ENCODE measurements at regions not wholly inside any gene's neighbourhood (a gene's known extent, or its start where the extent isn't known, plus 50 kb on each side); places are given as distances from the start of the nearest gene placed in this dataset.

- Histone ChIP-seq H3K27me3 (no peaks in the 10 kb centered on the region), H3K36me3 (no peaks in the 10 kb centered on the region), H3K4me1 (ENCODE audit: low read depth) (no peaks in the 10 kb centered on the region), H3K27ac (no peak overlapping the region), H3K9me3 (ENCODE audit: low read depth) (no peaks in the 10 kb centered on the region), H3K4me3 (no peak overlapping the region)
- TF ChIP-seq, protein P1, sequence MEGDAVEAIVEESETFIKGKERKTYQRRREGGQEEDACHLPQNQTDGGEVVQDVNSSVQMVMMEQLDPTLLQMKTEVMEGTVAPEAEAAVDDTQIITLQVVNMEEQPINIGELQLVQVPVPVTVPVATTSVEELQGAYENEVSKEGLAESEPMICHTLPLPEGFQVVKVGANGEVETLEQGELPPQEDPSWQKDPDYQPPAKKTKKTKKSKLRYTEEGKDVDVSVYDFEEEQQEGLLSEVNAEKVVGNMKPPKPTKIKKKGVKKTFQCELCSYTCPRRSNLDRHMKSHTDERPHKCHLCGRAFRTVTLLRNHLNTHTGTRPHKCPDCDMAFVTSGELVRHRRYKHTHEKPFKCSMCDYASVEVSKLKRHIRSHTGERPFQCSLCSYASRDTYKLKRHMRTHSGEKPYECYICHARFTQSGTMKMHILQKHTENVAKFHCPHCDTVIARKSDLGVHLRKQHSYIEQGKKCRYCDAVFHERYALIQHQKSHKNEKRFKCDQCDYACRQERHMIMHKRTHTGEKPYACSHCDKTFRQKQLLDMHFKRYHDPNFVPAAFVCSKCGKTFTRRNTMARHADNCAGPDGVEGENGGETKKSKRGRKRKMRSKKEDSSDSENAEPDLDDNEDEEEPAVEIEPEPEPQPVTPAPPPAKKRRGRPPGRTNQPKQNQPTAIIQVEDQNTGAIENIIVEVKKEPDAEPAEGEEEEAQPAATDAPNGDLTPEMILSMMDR (IDR thresholded peaks at IDR 0.05; ENCODE audit: low read depth, low read length): no peak
- DNase-seq (ENCODE audit: low read depth in 1 of 2, low spot score in 1 of 2): no peak
Observed at GRCh38 chr2:126503476-126503875, 152.5 kb upstream of the GYPC start.

DNA sequence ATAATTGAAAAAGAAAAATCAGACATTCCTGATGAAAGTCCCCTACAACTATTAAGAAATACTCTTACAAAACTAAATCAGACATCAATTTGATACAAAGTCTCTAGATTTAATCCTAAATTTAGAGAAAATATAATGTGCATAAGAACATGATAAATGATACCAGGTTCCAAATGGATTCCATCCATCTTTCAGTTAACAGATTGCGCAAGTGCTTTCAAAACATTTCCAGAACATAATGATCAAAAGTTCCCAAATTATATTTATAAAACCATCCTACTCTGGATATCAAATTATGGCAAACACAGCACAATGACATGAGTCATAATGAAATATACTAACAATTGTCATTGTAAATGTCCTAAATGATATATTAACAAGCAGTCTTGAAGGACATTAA, 151.0 kb upstream of the GYPC start:
- H3K4me1 ChIP-seq (ENCODE audit: low read depth): no peaks in the 10 kb centered on the region
- no peak for DNase-seq (ENCODE audit: low read depth in 1 of 2, low spot score in 1 of 2)
- TF ChIP-seq, protein P1 (IDR thresholded peaks at IDR 0.05; ENCODE audit: low read depth, low read length): no peak
- no peaks in the 10 kb centered on the region for H3K27me3 ChIP-seq
- H3K36me3 ChIP-seq: no peaks in the 10 kb centered on the region
- H3K9me3 ChIP-seq (ENCODE audit: low read depth): no peaks in the 10 kb centered on the region
- no peak overlapping the region for H3K4me3 ChIP-seq
- no peak overlapping the region for H3K27ac ChIP-seq

- no peak for DNase-seq (ENCODE audit: low read depth in 1 of 2, low spot score in 1 of 2)
- no peak overlapping the region for H3K27ac ChIP-seq
- no peaks in the 10 kb centered on the region for H3K9me3 ChIP-seq (ENCODE audit: low read depth)
- H3K4me1 ChIP-seq (ENCODE audit: low read depth): no peaks in the 10 kb centered on the region
- TF ChIP-seq, protein P1 (IDR thresholded peaks at IDR 0.05; ENCODE audit: low read depth, low read length): no peak
- no peak overlapping the region for H3K4me3 ChIP-seq
- H3K27me3 ChIP-seq: no peaks in the 10 kb centered on the region
- no peaks in the 10 kb centered on the region for H3K36me3 ChIP-seq
Observed at GRCh38 chr2:126506786-126507185, 149.2 kb upstream of the GYPC start.

DNA sequence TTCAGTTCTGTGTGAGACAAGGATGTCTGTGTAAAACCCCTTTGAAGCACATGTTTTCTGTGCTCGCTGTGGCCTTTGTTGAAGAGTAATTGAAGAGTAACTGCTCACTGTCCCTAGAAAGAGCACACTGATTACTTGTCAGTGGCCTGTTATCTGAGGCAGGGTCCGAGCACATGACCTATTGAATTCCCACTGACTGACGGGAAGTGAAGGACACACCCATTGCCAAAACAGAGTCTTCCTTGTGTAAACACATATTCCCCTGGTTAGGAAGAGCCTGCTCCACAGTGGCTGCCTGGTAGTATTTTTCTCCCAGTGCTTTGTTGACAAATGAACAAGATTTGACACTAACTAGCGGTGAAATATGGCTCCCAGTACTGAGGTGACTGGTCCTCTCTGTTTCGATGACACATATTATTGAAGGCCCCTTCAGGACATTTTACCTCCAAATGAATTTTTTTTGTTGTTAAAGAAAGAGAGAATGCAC, 148.5 kb upstream of the GYPC start:
- no peak for DNase-seq (ENCODE audit: low read depth in 1 of 2, low spot score in 1 of 2)
- H3K9me3 ChIP-seq (ENCODE audit: low read depth): no peaks in the 10 kb centered on the region
- no peaks in the 10 kb centered on the region for H3K4me1 ChIP-seq (ENCODE audit: low read depth)
- H3K27ac ChIP-seq: no peak overlapping the region
- TF ChIP-seq, protein P1 (IDR thresholded peaks at IDR 0.05; ENCODE audit: low read depth, low read length): no peak
- no peaks in the 10 kb centered on the region for H3K36me3 ChIP-seq
- H3K27me3 ChIP-seq: no peaks in the 10 kb centered on the region
- no peak overlapping the region for H3K4me3 ChIP-seq

GRCh38 chr2:126510356-126510755, 145.6 kb upstream of the GYPC start:
- no peak for DNase-seq (ENCODE audit: low read depth in 1 of 2, low spot score in 1 of 2)
- TF ChIP-seq, protein P1 (IDR thresholded peaks at IDR 0.05; ENCODE audit: low read depth, low read length): no peak

GRCh38 chr2:126510960-126511359, 145.0 kb upstream of the GYPC start:
- no peak for DNase-seq (ENCODE audit: low read depth in 1 of 2, low spot score in 1 of 2)

More at GRCh38 chr2:126510356-126510755, 145.6 kb upstream of the GYPC start:
- no peak overlapping the region for H3K27ac ChIP-seq
- H3K4me3 ChIP-seq: no peak overlapping the region
- no peaks in the 10 kb centered on the region for H3K9me3 ChIP-seq (ENCODE audit: low read depth)
- no peaks in the 10 kb centered on the region for H3K4me1 ChIP-seq (ENCODE audit: low read depth)
- no peaks in the 10 kb centered on the region for H3K36me3 ChIP-seq
- H3K27me3 ChIP-seq: no peaks in the 10 kb centered on the region

More at GRCh38 chr2:126510960-126511359, 145.0 kb upstream of the GYPC start:
- H3K9me3 ChIP-seq (ENCODE audit: low read depth): no peaks in the 10 kb centered on the region
- TF ChIP-seq, protein P1 (IDR thresholded peaks at IDR 0.05; ENCODE audit: low read depth, low read length): no peak
- no peaks in the 10 kb centered on the region for H3K4me1 ChIP-seq (ENCODE audit: low read depth)
- H3K4me3 ChIP-seq: no peak overlapping the region
- no peaks in the 10 kb centered on the region for H3K27me3 ChIP-seq
- H3K36me3 ChIP-seq: no peaks in the 10 kb centered on the region
- H3K27ac ChIP-seq: no peak overlapping the region

Measured in cardiac muscle cell (in vitro differentiated cells and primary cell).